ENCODE measurements at regions not wholly inside any gene's neighbourhood (a gene's known extent, or its start where the extent isn't known, plus 50 kb on each side); places are given as distances from the start of the nearest gene placed in this dataset.

GRCh38 chr14:61177279-61178225 lies 103.6 kb downstream of the TMEM30B start:
- no peak for DNase-seq (ENCODE audit: low read depth in 6 of 9, low spot score in 9 of 9)
- no peak overlapping the region for H3K27ac ChIP-seq (ENCODE audit: low read depth in 1 of 2, low read length in 1 of 2)
- H3K9me3 ChIP-seq (ENCODE audit: control insufficient read depth in 2 of 2, insufficient read depth in 1 of 2, low read length in 1 of 2), result no peaks in the 10 kb centered on the region
- no peaks in the 10 kb centered on the region for H3K27me3 ChIP-seq (ENCODE audit: control insufficient read depth in 2 of 2, insufficient read depth in 1 of 2, low read length in 1 of 2)
- peaks cover 0 to 2% of the 10 kb centered on the region in 2 donors for H3K4me1 ChIP-seq (ENCODE audit: control insufficient read depth in 2 of 2, insufficient read depth in 2 of 2, low read length in 2 of 2)
- H3K4me3 ChIP-seq (ENCODE audit: low read length in 2 of 2), result no peak overlapping the region
- no peaks in the 10 kb centered on the region for H3K36me3 ChIP-seq (ENCODE audit: control insufficient read depth in 2 of 2, insufficient read depth in 2 of 2, low read length in 1 of 2)
- WGBS, result 83% methylated on average over 14 of the region's 14 CpGs

GRCh38 chr14:61176686-61177085 lies 104.5 kb downstream of the TMEM30B start:
- no peak overlapping the region for H3K27ac ChIP-seq (ENCODE audit: low read depth in 1 of 2, low read length in 1 of 2)
- no peaks in the 10 kb centered on the region for H3K9me3 ChIP-seq (ENCODE audit: control insufficient read depth in 2 of 2, insufficient read depth in 1 of 2, low read length in 1 of 2)
- 73% methylated on average over 2 of the region's 2 CpGs for WGBS
- DNase-seq (ENCODE audit: low read depth in 6 of 9, low spot score in 9 of 9), result no peak
- H3K4me1 ChIP-seq (ENCODE audit: control insufficient read depth in 2 of 2, insufficient read depth in 2 of 2, low read length in 2 of 2), result peaks cover 0 to 2% of the 10 kb centered on the region in 2 donors
- H3K27me3 ChIP-seq (ENCODE audit: control insufficient read depth in 2 of 2, insufficient read depth in 1 of 2, low read length in 1 of 2), result no peaks in the 10 kb centered on the region
- H3K4me3 ChIP-seq (ENCODE audit: low read length in 2 of 2), result no peak overlapping the region
- H3K36me3 ChIP-seq (ENCODE audit: control insufficient read depth in 2 of 2, insufficient read depth in 2 of 2, low read length in 1 of 2), result no peaks in the 10 kb centered on the region

GRCh38 chr14:61174987-61175386 lies 106.2 kb downstream of the TMEM30B start:
- no peaks in the 10 kb centered on the region for H3K9me3 ChIP-seq (ENCODE audit: control insufficient read depth in 2 of 2, insufficient read depth in 1 of 2, low read length in 1 of 2)

GRCh38 chr14:61174441-61174891 lies 106.7 kb downstream of the TMEM30B start:
- DNase-seq (ENCODE audit: low read depth in 6 of 9, low spot score in 9 of 9), result no peak
- Histone ChIP-seq H3K9me3 (ENCODE audit: control insufficient read depth in 2 of 2, insufficient read depth in 1 of 2, low read length in 1 of 2) (no peaks in the 10 kb centered on the region), H3K36me3 (ENCODE audit: control insufficient read depth in 2 of 2, insufficient read depth in 2 of 2, low read length in 1 of 2) (no peaks in the 10 kb centered on the region), H3K27ac (ENCODE audit: low read depth in 1 of 2, low read length in 1 of 2) (peak overlapping the region in 1 of 2 donors; percentile 2), H3K4me1 (ENCODE audit: control insufficient read depth in 2 of 2, insufficient read depth in 2 of 2, low read length in 2 of 2) (peaks cover 0 to 2% of the 10 kb centered on the region in 2 donors), H3K4me3 (ENCODE audit: low read length in 2 of 2) (no peak overlapping the region), H3K27me3 (ENCODE audit: control insufficient read depth in 2 of 2, insufficient read depth in 1 of 2, low read length in 1 of 2) (no peaks in the 10 kb centered on the region)
- 72% methylated on average over 6 of the region's 6 CpGs for WGBS

More at GRCh38 chr14:61174987-61175386, 106.2 kb downstream of the TMEM30B start:
- Histone ChIP-seq H3K36me3 (ENCODE audit: control insufficient read depth in 2 of 2, insufficient read depth in 2 of 2, low read length in 1 of 2) (no peaks in the 10 kb centered on the region), H3K27me3 (ENCODE audit: control insufficient read depth in 2 of 2, insufficient read depth in 1 of 2, low read length in 1 of 2) (no peaks in the 10 kb centered on the region), H3K4me1 (ENCODE audit: control insufficient read depth in 2 of 2, insufficient read depth in 2 of 2, low read length in 2 of 2) (peaks cover 0 to 2% of the 10 kb centered on the region in 2 donors), H3K4me3 (ENCODE audit: low read length in 2 of 2) (no peak overlapping the region), H3K27ac (ENCODE audit: low read depth in 1 of 2, low read length in 1 of 2) (no peak overlapping the region)
- WGBS, result 88% methylated on average over 2 of the region's 2 CpGs
- DNase-seq (ENCODE audit: low read depth in 6 of 9, low spot score in 9 of 9), result no peak

- WGBS, result 89% methylated on average over 2 of the region's 2 CpGs
- DNase-seq (ENCODE audit: low read depth in 6 of 9, low spot score in 9 of 9), result no peak
- Histone ChIP-seq H3K4me1 (ENCODE audit: control insufficient read depth in 2 of 2, insufficient read depth in 2 of 2, low read length in 2 of 2) (no peaks in the 10 kb centered on the region), H3K36me3 (ENCODE audit: control insufficient read depth in 2 of 2, insufficient read depth in 2 of 2, low read length in 1 of 2) (no peaks in the 10 kb centered on the region), H3K4me3 (ENCODE audit: low read length in 2 of 2) (no peak overlapping the region), H3K27me3 (ENCODE audit: control insufficient read depth in 2 of 2, insufficient read depth in 1 of 2, low read length in 1 of 2) (no peaks in the 10 kb centered on the region), H3K27ac (ENCODE audit: low read depth in 1 of 2, low read length in 1 of 2) (no peak overlapping the region), H3K9me3 (ENCODE audit: control insufficient read depth in 2 of 2, insufficient read depth in 1 of 2, low read length in 1 of 2) (no peaks in the 10 kb centered on the region)
Measured at GRCh38 chr14:61171727-61172126, 109.4 kb downstream of the TMEM30B start.

GRCh38 chr14:61168141-61168540 lies 113.0 kb downstream of the TMEM30B start:
- no peak for DNase-seq (ENCODE audit: low read depth in 6 of 9, low spot score in 9 of 9)
- H3K4me1 ChIP-seq (ENCODE audit: control insufficient read depth in 2 of 2, insufficient read depth in 2 of 2, low read length in 2 of 2), result no peaks in the 10 kb centered on the region
- no peak overlapping the region for H3K4me3 ChIP-seq (ENCODE audit: low read length in 2 of 2)
- no peaks in the 10 kb centered on the region for H3K9me3 ChIP-seq (ENCODE audit: control insufficient read depth in 2 of 2, insufficient read depth in 1 of 2, low read length in 1 of 2)
- no peaks in the 10 kb centered on the region for H3K36me3 ChIP-seq (ENCODE audit: control insufficient read depth in 2 of 2, insufficient read depth in 2 of 2, low read length in 1 of 2)
- no peak overlapping the region for H3K27ac ChIP-seq (ENCODE audit: low read depth in 1 of 2, low read length in 1 of 2)
- no peaks in the 10 kb centered on the region for H3K27me3 ChIP-seq (ENCODE audit: control insufficient read depth in 2 of 2, insufficient read depth in 1 of 2, low read length in 1 of 2)
- 100% methylated on average over 1 of the region's 1 CpG for WGBS

- no peak overlapping the region for H3K27ac ChIP-seq (ENCODE audit: low read depth in 1 of 2, low read length in 1 of 2)
- H3K4me1 ChIP-seq (ENCODE audit: control insufficient read depth in 2 of 2, insufficient read depth in 2 of 2, low read length in 2 of 2), result no peaks in the 10 kb centered on the region
- WGBS, result 99% methylated on average over 1 of the region's 1 CpG
Measured at GRCh38 chr14:61167642-61168041, 113.5 kb downstream of the TMEM30B start.

GRCh38 chr14:61160798-61161197 lies 120.3 kb downstream of the TMEM30B start:
- H3K9me3 ChIP-seq (ENCODE audit: control insufficient read depth in 2 of 2, insufficient read depth in 1 of 2, low read length in 1 of 2), result no peaks in the 10 kb centered on the region
- WGBS, result 100% methylated on average over 2 of the region's 2 CpGs
- H3K27ac ChIP-seq (ENCODE audit: low read depth in 1 of 2, low read length in 1 of 2), result no peak overlapping the region
- H3K36me3 ChIP-seq (ENCODE audit: control insufficient read depth in 2 of 2, insufficient read depth in 2 of 2, low read length in 1 of 2), result no peaks in the 10 kb centered on the region
- no peak overlapping the region for H3K4me3 ChIP-seq (ENCODE audit: low read length in 2 of 2)
- H3K4me1 ChIP-seq (ENCODE audit: control insufficient read depth in 2 of 2, insufficient read depth in 2 of 2, low read length in 2 of 2), result no peaks in the 10 kb centered on the region
- no peak for DNase-seq (ENCODE audit: low read depth in 6 of 9, low spot score in 9 of 9)
- H3K27me3 ChIP-seq (ENCODE audit: control insufficient read depth in 2 of 2, insufficient read depth in 1 of 2, low read length in 1 of 2), result no peaks in the 10 kb centered on the region

More at GRCh38 chr14:61167642-61168041, 113.5 kb downstream of the TMEM30B start:
- DNase-seq (ENCODE audit: low read depth in 6 of 9, low spot score in 9 of 9), result no peak
- Histone ChIP-seq H3K36me3 (ENCODE audit: control insufficient read depth in 2 of 2, insufficient read depth in 2 of 2, low read length in 1 of 2) (no peaks in the 10 kb centered on the region), H3K27me3 (ENCODE audit: control insufficient read depth in 2 of 2, insufficient read depth in 1 of 2, low read length in 1 of 2) (no peaks in the 10 kb centered on the region), H3K4me3 (ENCODE audit: low read length in 2 of 2) (no peak overlapping the region), H3K9me3 (ENCODE audit: control insufficient read depth in 2 of 2, insufficient read depth in 1 of 2, low read length in 1 of 2) (no peaks in the 10 kb centered on the region)

GRCh38 chr14:61154641-61155040 lies 126.5 kb downstream of the TMEM30B start:
- Histone ChIP-seq H3K4me3 (ENCODE audit: low read length in 2 of 2) (no peak overlapping the region), H3K4me1 (ENCODE audit: control insufficient read depth in 2 of 2, insufficient read depth in 2 of 2, low read length in 2 of 2) (no peaks in the 10 kb centered on the region), H3K9me3 (ENCODE audit: control insufficient read depth in 2 of 2, insufficient read depth in 1 of 2, low read length in 1 of 2) (no peaks in the 10 kb centered on the region), H3K36me3 (ENCODE audit: control insufficient read depth in 2 of 2, insufficient read depth in 2 of 2, low read length in 1 of 2) (no peaks in the 10 kb centered on the region), H3K27me3 (ENCODE audit: control insufficient read depth in 2 of 2, insufficient read depth in 1 of 2, low read length in 1 of 2) (no peaks in the 10 kb centered on the region), H3K27ac (ENCODE audit: low read depth in 1 of 2, low read length in 1 of 2) (no peak overlapping the region)
- DNase-seq (ENCODE audit: low read depth in 6 of 9, low spot score in 9 of 9), result no peak
- WGBS, result 77% methylated on average over 2 of the region's 2 CpGs
